Superior temporal gyrus (tissue), 1 donor: ENCODE measurements at regions not wholly inside any gene's neighbourhood (a gene's known extent, or its start where the extent isn't known, plus 50 kb on each side); places are given as distances from the start of the nearest gene placed in this dataset.

Experiments used
- DNase-seq: peaks from one replicate; pipeline ENCODE4 v3.0.0-alpha.2; 2016; ENCODE audit errors: extremely low spot score

- DNase-seq, result no peak
Measured at GRCh38 chr13:89953581-89953980, 1393.9 kb upstream of the MIR17HG start.

GRCh38 chr13:89955773-89956172 is 1391.7 kb upstream of the MIR17HG start:
- no peak for DNase-seq

- DNase-seq, result no peak
Measured at GRCh38 chr13:89959074-89959473, 1388.4 kb upstream of the MIR17HG start.

- no peak for DNase-seq
Measured at GRCh38 chr13:89965252-89965651, 1382.2 kb upstream of the MIR17HG start.

- no peak for DNase-seq
Measured at GRCh38 chr13:89966524-89966923, 1381.0 kb upstream of the MIR17HG start.

- no peak for DNase-seq
Measured at GRCh38 chr13:89967701-89968100, 1379.8 kb upstream of the MIR17HG start.

GRCh38 chr13:89968470-89968869 is 1379.0 kb upstream of the MIR17HG start:
- DNase-seq, result no peak

- DNase-seq, result no peak
Measured at GRCh38 chr13:89970353-89970709, 1377.2 kb upstream of the MIR17HG start.

GRCh38 chr13:89977203-89977602 is 1370.3 kb upstream of the MIR17HG start:
- no peak for DNase-seq

GRCh38 chr13:89980896-89981295 is 1366.6 kb upstream of the MIR17HG start:
- no peak for DNase-seq

- no peak for DNase-seq
Measured at GRCh38 chr13:89982407-89983095, 1364.9 kb upstream of the MIR17HG start.

GRCh38 chr13:89988206-89988605 is 1359.3 kb upstream of the MIR17HG start:
- DNase-seq, result no peak

GRCh38 chr13:90003566-90003965 is 1343.9 kb upstream of the MIR17HG start:
- DNase-seq, result no peak

GRCh38 chr13:90008707-90009149 is 1338.8 kb upstream of the MIR17HG start:
- DNase-seq, result no peak

- no peak for DNase-seq
Measured at GRCh38 chr13:90014038-90014437, 1333.4 kb upstream of the MIR17HG start.

- DNase-seq, result no peak
Measured at GRCh38 chr13:90015565-90016507, 1331.7 kb upstream of the MIR17HG start.

GRCh38 chr13:90016688-90017087 is 1330.8 kb upstream of the MIR17HG start:
- no peak for DNase-seq

- no peak for DNase-seq
Measured at GRCh38 chr13:90020536-90021070, 1326.9 kb upstream of the MIR17HG start.

GRCh38 chr13:90027409-90027808 is 1320.1 kb upstream of the MIR17HG start:
- no peak for DNase-seq

- no peak for DNase-seq
Measured at GRCh38 chr13:90032313-90032712, 1315.2 kb upstream of the MIR17HG start.

GRCh38 chr13:90032841-90033493 is 1314.5 kb upstream of the MIR17HG start:
- DNase-seq, result no peak

GRCh38 chr13:90039516-90039915 is 1308.0 kb upstream of the MIR17HG start:
- no peak for DNase-seq
